Gastrocnemius medialis (tissue), 4 donors: ENCODE measurements at regions not wholly inside any gene's neighbourhood (a gene's known extent, or its start where the extent isn't known, plus 50 kb on each side); places are given as distances from the start of the nearest gene placed in this dataset.

ENCODE experiments used
- CTCF ChIP-seq, 5 experiments: fragments of 450-650 bp in 3 of 5; fragments of 200-600 bp in 2 of 5; sonication (generic) in 2 of 5; IDR thresholded peaks in 4 of 5; conservative IDR thresholded peaks in 1 of 5; 1 replicate in 4 of 5; 2 replicates in 1 of 5; pipeline ENCODE4 v1.5.1; 2016 to 2019; ENCODE audit warnings: antibody characterized with exemption in 5 of 5, mild to moderate bottlenecking in 3 of 5, moderate library complexity in 3 of 5
- POLR2A ChIP-seq, 2 donors: fragments of 450-650 bp; IDR thresholded peaks; one replicate each; pipeline ENCODE4 v1.6.1; 2017; ENCODE audit warnings: antibody characterized with exemption in 2 of 2, mild to moderate bottlenecking in 2 of 2, moderate library complexity in 2 of 2

GRCh38 chr12:75713434-75713833 lies 202.0 kb upstream of the KRR1 start:
- TF ChIP-seq CTCF (IDR thresholded peaks at IDR 0.05 in 4 of 5, conservative IDR thresholded peaks at IDR 0.05 in 1 of 5), result no peak
- no peak for TF ChIP-seq POLR2A (IDR thresholded peaks at IDR 0.05)
